GM12873 (cell line): ENCODE measurements at regions not wholly inside any gene's neighbourhood (a gene's known extent, or its start where the extent isn't known, plus 50 kb on each side); places are given as distances from the start of the nearest gene placed in this dataset.

Experiments used
- TF ChIP-seq, protein P1 (sequence below): IDR thresholded peaks from 2 replicates; pipeline ENCODE4 v1.5.1; 2012; ENCODE audit warnings: low read depth, mild to moderate bottlenecking, moderate library complexity, low read length, control low read depth; ENCODE audit not compliant: insufficient read depth; ENCODE audit errors: missing control alignments

- TF ChIP-seq, protein P1, sequence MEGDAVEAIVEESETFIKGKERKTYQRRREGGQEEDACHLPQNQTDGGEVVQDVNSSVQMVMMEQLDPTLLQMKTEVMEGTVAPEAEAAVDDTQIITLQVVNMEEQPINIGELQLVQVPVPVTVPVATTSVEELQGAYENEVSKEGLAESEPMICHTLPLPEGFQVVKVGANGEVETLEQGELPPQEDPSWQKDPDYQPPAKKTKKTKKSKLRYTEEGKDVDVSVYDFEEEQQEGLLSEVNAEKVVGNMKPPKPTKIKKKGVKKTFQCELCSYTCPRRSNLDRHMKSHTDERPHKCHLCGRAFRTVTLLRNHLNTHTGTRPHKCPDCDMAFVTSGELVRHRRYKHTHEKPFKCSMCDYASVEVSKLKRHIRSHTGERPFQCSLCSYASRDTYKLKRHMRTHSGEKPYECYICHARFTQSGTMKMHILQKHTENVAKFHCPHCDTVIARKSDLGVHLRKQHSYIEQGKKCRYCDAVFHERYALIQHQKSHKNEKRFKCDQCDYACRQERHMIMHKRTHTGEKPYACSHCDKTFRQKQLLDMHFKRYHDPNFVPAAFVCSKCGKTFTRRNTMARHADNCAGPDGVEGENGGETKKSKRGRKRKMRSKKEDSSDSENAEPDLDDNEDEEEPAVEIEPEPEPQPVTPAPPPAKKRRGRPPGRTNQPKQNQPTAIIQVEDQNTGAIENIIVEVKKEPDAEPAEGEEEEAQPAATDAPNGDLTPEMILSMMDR = no peak
Observed at GRCh38 chr22:19595532-19595931, 71.3 kb upstream of the CLDN5 start.

DNA sequence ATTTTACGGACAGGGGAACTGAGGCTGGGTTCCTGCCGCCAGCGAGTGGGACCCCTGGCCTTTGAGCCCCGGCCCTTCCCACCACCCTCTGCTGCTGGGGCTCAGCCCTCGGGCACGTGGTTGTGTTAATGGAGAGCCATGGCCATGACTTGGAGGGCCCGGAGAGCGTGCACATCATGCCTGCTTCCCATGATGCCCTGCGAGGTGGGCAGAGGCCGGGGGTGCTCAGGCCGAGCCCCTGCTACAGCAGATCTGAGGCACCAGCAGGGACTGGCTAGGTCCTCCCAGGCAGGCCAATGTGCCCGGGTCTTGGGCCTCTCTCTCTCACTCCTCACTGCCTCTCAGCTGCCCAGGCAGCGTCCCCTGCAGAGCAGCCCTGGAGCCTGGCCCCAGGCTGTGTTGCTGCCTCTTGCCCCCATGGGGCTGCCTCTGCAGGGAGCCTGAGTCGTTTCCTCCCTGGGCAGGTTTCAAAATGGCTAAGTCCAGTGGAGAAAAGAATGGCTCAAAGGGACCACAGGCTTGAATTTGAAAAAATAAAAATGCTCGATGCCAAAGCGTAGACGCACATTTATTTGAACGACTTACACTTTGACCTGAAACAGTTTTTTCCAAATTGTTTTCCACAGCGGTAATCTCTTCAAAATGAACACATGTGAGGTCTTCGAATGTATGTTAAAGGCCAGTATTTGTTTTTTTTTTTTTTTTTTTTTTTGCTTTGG, 72.6 kb upstream of the CLDN5 start:
- TF ChIP-seq, protein P1 = no peak

GRCh38 chr22:19597399-19597735, 73.2 kb upstream of the CLDN5 start:
- TF ChIP-seq, protein P1 = no peak

GRCh38 chr22:19598054-19598855, 74.0 kb upstream of the CLDN5 start:
- TF ChIP-seq, protein P1 = no peak

DNA sequence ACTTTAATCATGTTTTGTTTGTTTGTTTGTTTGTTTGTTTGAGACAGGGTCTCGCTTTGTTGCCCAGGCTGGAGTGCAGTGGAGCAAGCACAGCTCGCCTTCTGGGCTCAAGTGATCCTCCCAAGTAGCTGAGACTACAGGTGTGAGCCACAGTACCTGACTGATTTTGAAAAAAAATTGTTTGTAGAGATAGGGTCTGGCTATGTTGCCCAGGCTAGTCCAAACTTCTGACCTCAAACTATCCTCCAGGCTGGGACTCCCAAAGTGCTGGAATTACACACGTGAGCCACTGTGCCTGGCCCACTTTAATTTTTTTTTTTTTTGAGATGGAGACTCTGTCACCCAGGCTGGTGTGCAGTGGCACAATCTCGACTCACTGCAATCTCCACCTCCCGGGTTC, 74.8 kb upstream of the CLDN5 start:
- TF ChIP-seq, protein P1 = no peak

DNA sequence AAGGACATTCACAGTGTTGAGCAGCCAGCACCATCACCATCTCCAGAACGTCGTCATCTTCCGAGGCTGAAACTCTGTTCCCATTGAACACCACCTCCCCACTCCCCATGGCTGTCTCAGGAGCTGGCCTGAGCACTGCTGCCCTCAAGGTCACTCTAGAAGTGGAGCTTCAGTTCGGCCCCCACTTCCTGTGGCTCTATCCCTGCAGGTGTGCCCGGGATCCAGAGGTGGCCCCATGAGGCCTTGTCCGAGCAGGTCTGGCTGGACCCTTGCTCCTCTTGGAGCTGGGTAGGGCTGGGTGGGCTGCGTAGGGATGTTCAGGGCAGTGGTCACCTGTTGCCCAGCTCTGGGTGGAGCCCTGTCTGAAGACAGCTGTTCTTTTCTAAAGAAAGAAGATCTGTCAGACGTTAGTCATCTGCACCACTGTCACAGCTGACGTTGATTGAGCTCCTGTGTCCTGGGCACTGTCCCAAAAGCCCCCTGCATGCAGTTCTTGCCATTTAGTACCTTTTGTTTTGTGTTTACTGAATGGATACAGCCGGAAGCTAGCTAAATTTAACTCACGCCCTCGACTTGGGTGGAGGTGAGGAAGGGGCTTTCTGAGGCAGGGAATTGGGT, 75.5 kb upstream of the CLDN5 start:
- TF ChIP-seq, protein P1 = no peak

GRCh38 chr22:19603767-19604166, 79.6 kb upstream of the CLDN5 start:
- TF ChIP-seq, protein P1 = no peak
